ENCODE measurements at regions not wholly inside any gene's neighbourhood (a gene's known extent, or its start where the extent isn't known, plus 50 kb on each side); places are given as distances from the start of the nearest gene placed in this dataset.

DNA sequence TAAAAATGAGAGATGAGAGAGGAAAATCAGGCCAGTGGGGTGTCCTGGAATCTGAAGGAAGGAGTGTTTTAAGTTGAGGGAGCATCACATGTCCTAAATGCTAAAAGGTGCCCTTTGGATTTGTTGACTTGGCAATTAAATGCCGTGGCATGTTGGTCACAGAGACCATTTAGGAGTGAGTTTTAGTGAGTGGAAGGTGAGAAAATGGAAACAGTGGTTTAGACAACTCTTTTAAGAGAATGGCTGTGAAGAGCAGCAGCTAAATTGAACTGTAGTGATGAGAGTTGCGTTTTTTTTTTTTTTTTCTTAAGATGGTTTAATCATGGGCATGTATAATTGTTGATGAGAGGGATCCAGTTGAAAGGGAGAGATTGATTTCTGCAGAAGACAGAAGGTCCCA, 95.0 kb downstream of the S1PR1 start:
- TF ChIP-seq, protein P1, sequence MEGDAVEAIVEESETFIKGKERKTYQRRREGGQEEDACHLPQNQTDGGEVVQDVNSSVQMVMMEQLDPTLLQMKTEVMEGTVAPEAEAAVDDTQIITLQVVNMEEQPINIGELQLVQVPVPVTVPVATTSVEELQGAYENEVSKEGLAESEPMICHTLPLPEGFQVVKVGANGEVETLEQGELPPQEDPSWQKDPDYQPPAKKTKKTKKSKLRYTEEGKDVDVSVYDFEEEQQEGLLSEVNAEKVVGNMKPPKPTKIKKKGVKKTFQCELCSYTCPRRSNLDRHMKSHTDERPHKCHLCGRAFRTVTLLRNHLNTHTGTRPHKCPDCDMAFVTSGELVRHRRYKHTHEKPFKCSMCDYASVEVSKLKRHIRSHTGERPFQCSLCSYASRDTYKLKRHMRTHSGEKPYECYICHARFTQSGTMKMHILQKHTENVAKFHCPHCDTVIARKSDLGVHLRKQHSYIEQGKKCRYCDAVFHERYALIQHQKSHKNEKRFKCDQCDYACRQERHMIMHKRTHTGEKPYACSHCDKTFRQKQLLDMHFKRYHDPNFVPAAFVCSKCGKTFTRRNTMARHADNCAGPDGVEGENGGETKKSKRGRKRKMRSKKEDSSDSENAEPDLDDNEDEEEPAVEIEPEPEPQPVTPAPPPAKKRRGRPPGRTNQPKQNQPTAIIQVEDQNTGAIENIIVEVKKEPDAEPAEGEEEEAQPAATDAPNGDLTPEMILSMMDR (IDR thresholded peaks at IDR 0.05; ENCODE audit: insufficient read depth, low read depth, low read length): no peak
- CTCF ChIA-PET: no interaction called here

DNA sequence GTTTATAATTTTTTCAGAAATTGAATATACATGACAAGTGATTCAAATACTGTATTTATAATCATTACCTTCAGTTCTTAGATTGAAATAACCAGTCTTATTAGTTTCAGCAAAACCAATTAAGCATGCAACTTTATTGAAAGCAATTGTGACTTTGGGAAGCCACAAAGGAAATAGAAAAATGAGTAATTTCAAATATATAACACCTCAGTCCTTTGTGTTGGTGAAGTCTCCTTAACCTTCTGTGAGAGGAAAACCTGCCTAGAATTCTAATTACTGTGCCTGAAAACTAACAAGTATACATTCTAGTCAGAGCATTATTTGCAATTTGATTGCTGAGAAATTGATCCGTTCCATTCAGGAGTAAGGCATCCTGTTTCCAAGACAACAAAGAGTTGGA, 95.8 kb downstream of the S1PR1 start:
- H3K36me3 ChIP-seq (ENCODE audit: control insufficient read depth, insufficient read depth, low read length): no peaks in the 10 kb centered on the region
- H3K4me3 ChIP-seq (ENCODE audit: low read depth, low read length): no peak overlapping the region
- TF ChIP-seq, protein P1 (IDR thresholded peaks at IDR 0.05; ENCODE audit: insufficient read depth, low read depth, low read length): no peak
- CTCF ChIA-PET: no interaction called here
- H3K27me3 ChIP-seq (ENCODE audit: control insufficient read depth, insufficient read depth, low read length): no peaks in the 10 kb centered on the region
- DNase-seq (ENCODE audit: low read depth): no peak
- POLR2A ChIA-PET: no interaction called here

More for the DNA sequence above, 95.0 kb downstream of the S1PR1 start:
- POLR2A ChIA-PET: no interaction called here
- H3K27me3 ChIP-seq (ENCODE audit: control insufficient read depth, insufficient read depth, low read length): no peaks in the 10 kb centered on the region
- H3K36me3 ChIP-seq (ENCODE audit: control insufficient read depth, insufficient read depth, low read length): no peaks in the 10 kb centered on the region
- H3K4me3 ChIP-seq (ENCODE audit: low read depth, low read length): no peak overlapping the region
- DNase-seq (ENCODE audit: low read depth): no peak

DNA sequence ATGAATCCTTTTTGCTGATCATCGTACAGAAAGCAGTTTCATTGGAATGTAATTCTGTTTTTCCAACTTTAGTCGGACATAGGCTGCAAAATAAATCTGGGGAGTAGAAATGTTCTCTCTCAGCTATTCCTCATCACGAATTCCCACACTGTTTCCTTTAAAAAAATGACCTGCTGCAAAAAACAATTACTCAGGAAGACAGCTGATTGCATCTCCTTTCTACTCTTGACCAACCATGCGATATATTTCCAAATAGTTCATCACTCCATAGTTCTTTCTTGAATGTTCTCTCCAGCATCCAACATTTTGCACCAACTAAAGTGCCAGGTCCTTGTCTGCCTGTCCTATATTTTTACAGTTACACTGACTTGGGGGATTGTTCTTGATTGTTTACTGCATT, 96.4 kb downstream of the S1PR1 start:
- TF ChIP-seq, protein P1 (IDR thresholded peaks at IDR 0.05; ENCODE audit: insufficient read depth, low read depth, low read length): no peak

DNA sequence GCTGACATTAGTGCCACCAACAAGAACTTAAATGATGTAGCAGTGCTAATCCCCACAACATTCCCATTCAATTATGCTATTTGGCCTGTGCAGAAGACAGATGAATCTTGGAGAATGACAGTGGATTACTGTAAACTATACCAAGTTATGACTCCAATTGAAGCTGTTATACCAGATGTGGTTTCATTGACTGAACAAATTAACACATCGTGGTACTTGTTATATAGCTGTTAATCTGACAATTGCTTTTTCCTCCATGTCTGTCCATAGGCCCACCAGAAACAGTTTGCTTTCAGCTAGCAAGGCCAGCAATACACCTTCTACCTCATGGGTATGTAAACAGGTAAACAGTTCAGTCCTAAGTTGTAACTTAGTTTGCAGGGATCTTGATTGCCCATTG, 101.1 kb downstream of the S1PR1 start:
- TF ChIP-seq, protein P1 (IDR thresholded peaks at IDR 0.05; ENCODE audit: insufficient read depth, low read depth, low read length): no peak
- Histone ChIP-seq H3K4me3 (ENCODE audit: low read depth, low read length) (no peak overlapping the region), H3K36me3 (ENCODE audit: control insufficient read depth, insufficient read depth, low read length) (no peaks in the 10 kb centered on the region), H3K27me3 (ENCODE audit: control insufficient read depth, insufficient read depth, low read length) (peaks cover 2% of the 10 kb centered on the region; the same call in 1 of the 2 replicates)
- ChIA-PET CTCF (interaction anchor here (1.2 kb wide), 2 partner anchors 20 to 28 kb away, joined by 3 read pairs; no protein-coding TSS in a partner anchor), POLR2A (no interaction called here)
- DNase-seq (ENCODE audit: low read depth): no peak

More for the DNA sequence above, 96.4 kb downstream of the S1PR1 start:
- H3K27me3 ChIP-seq (ENCODE audit: control insufficient read depth, insufficient read depth, low read length): no peaks in the 10 kb centered on the region
- no peak for DNase-seq (ENCODE audit: low read depth)
- CTCF ChIA-PET: no interaction called here
- POLR2A ChIA-PET: no interaction called here
- no peak overlapping the region for H3K4me3 ChIP-seq (ENCODE audit: low read depth, low read length)
- H3K36me3 ChIP-seq (ENCODE audit: control insufficient read depth, insufficient read depth, low read length): no peaks in the 10 kb centered on the region

DNA sequence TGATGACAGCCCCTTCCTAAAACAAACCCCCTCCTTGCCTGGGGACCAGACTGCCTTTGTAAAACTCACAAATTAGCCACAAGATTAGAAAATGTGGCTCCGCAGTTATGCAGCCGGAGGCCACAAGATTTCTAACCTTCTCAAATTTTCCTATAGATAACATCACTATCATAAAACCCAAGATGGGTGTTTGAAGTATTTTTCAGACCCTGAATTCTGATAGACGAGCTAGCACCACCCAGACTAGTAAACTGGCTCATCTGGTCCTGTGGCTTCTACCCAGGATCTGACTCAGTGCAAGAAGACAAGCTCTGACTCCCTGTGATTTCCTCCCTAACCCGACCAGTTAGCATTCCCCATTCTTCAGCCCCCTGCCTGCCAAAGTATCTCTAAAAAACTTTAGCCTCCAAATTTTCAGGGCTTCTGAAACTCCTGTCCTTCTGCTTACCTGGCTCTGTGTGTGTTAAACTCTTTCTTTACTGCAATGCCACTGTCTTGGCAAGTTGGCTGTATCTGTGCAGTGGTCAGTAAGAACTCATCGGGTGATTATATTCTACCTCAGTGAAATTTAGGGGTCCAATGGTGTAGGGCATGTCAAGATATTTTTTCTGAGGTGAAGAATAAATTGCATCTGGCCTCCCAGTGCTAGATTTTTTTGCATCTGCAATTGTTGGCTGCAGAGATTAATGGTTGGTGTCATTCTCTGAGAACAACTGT, 102.1 kb downstream of the S1PR1 start:
- no peak for DNase-seq (ENCODE audit: low read depth)
- TF ChIP-seq, protein P1 (IDR thresholded peaks at IDR 0.05; ENCODE audit: insufficient read depth, low read depth, low read length): no peak
- ChIA-PET CTCF (interaction anchor here (0.6 to 1.2 kb wide), 3 partner anchors 19 to 410 kb away, joined by 3 read pairs; no protein-coding TSS in a partner anchor), POLR2A (no interaction called here)
- peaks cover 4% of the 10 kb centered on the region; the same call in 1 of the 2 replicates for H3K27me3 ChIP-seq (ENCODE audit: control insufficient read depth, insufficient read depth, low read length)
- H3K36me3 ChIP-seq (ENCODE audit: control insufficient read depth, insufficient read depth, low read length): no peaks in the 10 kb centered on the region
- H3K4me3 ChIP-seq (ENCODE audit: low read depth, low read length): no peak overlapping the region
